ENCODE measurements at regions not wholly inside any gene's neighbourhood (a gene's known extent, or its start where the extent isn't known, plus 50 kb on each side); places are given as distances from the start of the nearest gene placed in this dataset.
"Not testable (repeated sequence)": the region's sequence is repeated elsewhere in the genome, so short reads cannot be mapped to it uniquely, and the experiment has no call there.

GRCh38 chr2:14774436-14774968 lies 142.0 kb downstream of the LRATD1 start:
- no peaks in the 10 kb centered on the region for H3K4me1 Mint-ChIP-seq (ENCODE audit: low read depth)
- H3K27me3 Mint-ChIP-seq (ENCODE audit: low read depth): no peaks in the 10 kb centered on the region
- H3K27ac Mint-ChIP-seq: no peak overlapping the region
- H3K9me3 Mint-ChIP-seq: no peaks in the 10 kb centered on the region
- no peak overlapping the region for H3K4me3 Mint-ChIP-seq
- no peaks in the 10 kb centered on the region for H3K36me3 Mint-ChIP-seq (ENCODE audit: low read depth)

- Mint-ChIP-seq H3K36me3 (ENCODE audit: low read depth) (no peaks in the 10 kb centered on the region), H3K4me1 (ENCODE audit: low read depth) (no peaks in the 10 kb centered on the region), H3K9me3 (no peaks in the 10 kb centered on the region), H3K4me3 (no peak overlapping the region), H3K27ac (no peak overlapping the region), H3K27me3 (ENCODE audit: low read depth) (no peaks in the 10 kb centered on the region)
These were observed 143.7 kb downstream of the LRATD1 start for GRCh38 chr2:14776216-14776615.

- Mint-ChIP-seq H3K36me3 (ENCODE audit: low read depth) (no peaks in the 10 kb centered on the region), H3K4me1 (ENCODE audit: low read depth) (no peaks in the 10 kb centered on the region), H3K4me3 (no peak overlapping the region), H3K27ac (no peak overlapping the region), H3K27me3 (ENCODE audit: low read depth) (no peaks in the 10 kb centered on the region), H3K9me3 (peaks cover 10% of the 10 kb centered on the region)
These were observed 145.5 kb downstream of the LRATD1 start for GRCh38 chr2:14778015-14778414.

- no peaks in the 10 kb centered on the region for H3K27me3 Mint-ChIP-seq (ENCODE audit: low read depth)
- no peaks in the 10 kb centered on the region for H3K36me3 Mint-ChIP-seq (ENCODE audit: low read depth)
- no peaks in the 10 kb centered on the region for H3K4me1 Mint-ChIP-seq (ENCODE audit: low read depth)
- H3K4me3 Mint-ChIP-seq: no peak overlapping the region
- no peak overlapping the region for H3K27ac Mint-ChIP-seq
- peaks cover 10% of the 10 kb centered on the region for H3K9me3 Mint-ChIP-seq
These were observed 146.7 kb downstream of the LRATD1 start for GRCh38 chr2:14779252-14779651.

- Mint-ChIP-seq H3K4me3 (no peak overlapping the region), H3K27me3 (ENCODE audit: low read depth) (no peaks in the 10 kb centered on the region), H3K36me3 (ENCODE audit: low read depth) (no peaks in the 10 kb centered on the region), H3K9me3 (peaks cover 10% of the 10 kb centered on the region), H3K27ac (no peak overlapping the region), H3K4me1 (ENCODE audit: low read depth) (no peaks in the 10 kb centered on the region)
These were observed 148.6 kb downstream of the LRATD1 start for GRCh38 chr2:14781142-14781541.

GRCh38 chr2:14788814-14789213 lies 156.3 kb downstream of the LRATD1 start:
- peaks cover 17% of the 10 kb centered on the region for H3K9me3 Mint-ChIP-seq
- H3K27ac Mint-ChIP-seq; H3K27me3 Mint-ChIP-seq (ENCODE audit: low read depth); H3K4me3 Mint-ChIP-seq; H3K4me1 Mint-ChIP-seq (ENCODE audit: low read depth); H3K36me3 Mint-ChIP-seq (ENCODE audit: low read depth): not testable (repeated sequence)

GRCh38 chr2:14790041-14790640 lies 157.6 kb downstream of the LRATD1 start:
- H3K4me1 Mint-ChIP-seq (ENCODE audit: low read depth): no peaks in the 10 kb centered on the region
- H3K27me3 Mint-ChIP-seq (ENCODE audit: low read depth): no peaks in the 10 kb centered on the region
- H3K36me3 Mint-ChIP-seq (ENCODE audit: low read depth): no peaks in the 10 kb centered on the region
- H3K9me3 Mint-ChIP-seq: peaks cover 17% of the 10 kb centered on the region
- no peak overlapping the region for H3K4me3 Mint-ChIP-seq
- no peak overlapping the region for H3K27ac Mint-ChIP-seq

- Mint-ChIP-seq H3K27me3 (ENCODE audit: low read depth) (no peaks in the 10 kb centered on the region), H3K4me1 (ENCODE audit: low read depth) (no peaks in the 10 kb centered on the region), H3K27ac (no peak overlapping the region), H3K4me3 (no peak overlapping the region), H3K9me3 (peaks cover 10% of the 10 kb centered on the region), H3K36me3 (ENCODE audit: low read depth) (no peaks in the 10 kb centered on the region)
These were observed 171.5 kb downstream of the LRATD1 start for GRCh38 chr2:14803994-14804393.

GRCh38 chr2:14804902-14805301 lies 172.4 kb downstream of the LRATD1 start:
- Mint-ChIP-seq H3K9me3 (peaks cover 10% of the 10 kb centered on the region), H3K27me3 (ENCODE audit: low read depth) (no peaks in the 10 kb centered on the region), H3K4me3 (no peak overlapping the region), H3K36me3 (ENCODE audit: low read depth) (no peaks in the 10 kb centered on the region), H3K27ac (no peak overlapping the region), H3K4me1 (ENCODE audit: low read depth) (no peaks in the 10 kb centered on the region)

GRCh38 chr2:14806613-14807012 lies 174.1 kb downstream of the LRATD1 start:
- H3K36me3 Mint-ChIP-seq (ENCODE audit: low read depth): no peaks in the 10 kb centered on the region
- no peaks in the 10 kb centered on the region for H3K27me3 Mint-ChIP-seq (ENCODE audit: low read depth)
- no peak overlapping the region for H3K4me3 Mint-ChIP-seq
- H3K9me3 Mint-ChIP-seq: peaks cover 10% of the 10 kb centered on the region
- no peak overlapping the region for H3K27ac Mint-ChIP-seq
- H3K4me1 Mint-ChIP-seq (ENCODE audit: low read depth): no peaks in the 10 kb centered on the region

- Mint-ChIP-seq H3K27ac (no peak overlapping the region), H3K4me1 (ENCODE audit: low read depth) (no peaks in the 10 kb centered on the region), H3K9me3 (peaks cover 13% of the 10 kb centered on the region), H3K4me3 (no peak overlapping the region), H3K27me3 (ENCODE audit: low read depth) (no peaks in the 10 kb centered on the region), H3K36me3 (ENCODE audit: low read depth) (no peaks in the 10 kb centered on the region)
These were observed 182.7 kb downstream of the LRATD1 start for GRCh38 chr2:14815201-14815600.

- Mint-ChIP-seq H3K27me3 (ENCODE audit: low read depth) (no peaks in the 10 kb centered on the region), H3K27ac (no peak overlapping the region), H3K4me3 (no peak overlapping the region), H3K4me1 (ENCODE audit: low read depth) (no peaks in the 10 kb centered on the region), H3K9me3 (peaks cover 15% of the 10 kb centered on the region), H3K36me3 (ENCODE audit: low read depth) (no peaks in the 10 kb centered on the region)
These were observed 183.8 kb downstream of the LRATD1 start for GRCh38 chr2:14816069-14817060.

- peaks cover 18% of the 10 kb centered on the region for H3K9me3 Mint-ChIP-seq
- H3K36me3 Mint-ChIP-seq (ENCODE audit: low read depth): no peaks in the 10 kb centered on the region
- H3K27ac Mint-ChIP-seq: no peak overlapping the region
- no peak overlapping the region for H3K4me3 Mint-ChIP-seq
- no peaks in the 10 kb centered on the region for H3K27me3 Mint-ChIP-seq (ENCODE audit: low read depth)
- no peaks in the 10 kb centered on the region for H3K4me1 Mint-ChIP-seq (ENCODE audit: low read depth)
These were observed 185.3 kb downstream of the LRATD1 start for GRCh38 chr2:14817848-14818247.

GRCh38 chr2:14826518-14826917 lies 194.0 kb downstream of the LRATD1 start:
- no peaks in the 10 kb centered on the region for H3K27me3 Mint-ChIP-seq (ENCODE audit: low read depth)
- no peaks in the 10 kb centered on the region for H3K4me1 Mint-ChIP-seq (ENCODE audit: low read depth)
- no peak overlapping the region for H3K27ac Mint-ChIP-seq
- peaks cover 10% of the 10 kb centered on the region for H3K9me3 Mint-ChIP-seq
- H3K36me3 Mint-ChIP-seq (ENCODE audit: low read depth): no peaks in the 10 kb centered on the region
- H3K4me3 Mint-ChIP-seq: no peak overlapping the region

Data from T-helper 1 cell treated with Interleukin-12 subunit alpha and Interleukin-12 subunit beta and Interleukin-4 antibody, amounts not matched to agents 30 μg/mL and 1 μg/mL, for 36 hours (primary cell).